Mesothelial cell of epicardium (in vitro differentiated cells): ENCODE measurements at regions not wholly inside any gene's neighbourhood (a gene's known extent, or its start where the extent isn't known, plus 50 kb on each side); places are given as distances from the start of the nearest gene placed in this dataset.

Experiments used
- DNase-seq, 2 experiments: peaks; one replicate each; pipeline ENCODE4 v3.0.0; 2021; ENCODE audit warnings: low spot score in 2 of 2; ENCODE audit not compliant: unreplicated experiment in 2 of 2
- H3K27ac Mint-ChIP-seq: 2 replicates; pipeline ENCODE4 v1.8.0; 2021; ENCODE audit warnings: mixed read lengths
- H3K27me3 Mint-ChIP-seq: 2 replicates; pipeline ENCODE4 v1.8.0; 2021; ENCODE audit warnings: low read depth, mixed read lengths
- H3K36me3 Mint-ChIP-seq: 2 replicates; pipeline ENCODE4 v1.8.0; 2021; ENCODE audit warnings: mixed read lengths
- H3K4me1 Mint-ChIP-seq: 2 replicates; pipeline ENCODE4 v1.8.0; 2021; ENCODE audit warnings: mixed read lengths
- H3K4me3 Mint-ChIP-seq: 2 replicates; pipeline ENCODE4 v1.8.0; 2021; ENCODE audit warnings: mild to moderate bottlenecking, moderate library complexity, mixed read lengths
- H3K9me3 Mint-ChIP-seq: 2 replicates; pipeline ENCODE4 v1.8.0; 2021; ENCODE audit warnings: mixed read lengths
- TF ChIP-seq, protein P1 (sequence below): fragments of 200-600 bp; sonication (generic); IDR thresholded peaks from one replicate; pipeline ENCODE4 v1.5.0; 2021; ENCODE audit warnings: antibody characterized with exemption; ENCODE audit not compliant: unreplicated experiment

- Mint-ChIP-seq H3K27ac (no peak overlapping the region), H3K9me3 (peaks cover 12% of the 10 kb centered on the region), H3K4me1 (no peaks in the 10 kb centered on the region), H3K4me3 (peak overlapping the region; percentile 23), H3K36me3 (no peaks in the 10 kb centered on the region), H3K27me3 (peaks cover 88% of the 10 kb centered on the region)
- no peak for DNase-seq
- TF ChIP-seq, protein P1, sequence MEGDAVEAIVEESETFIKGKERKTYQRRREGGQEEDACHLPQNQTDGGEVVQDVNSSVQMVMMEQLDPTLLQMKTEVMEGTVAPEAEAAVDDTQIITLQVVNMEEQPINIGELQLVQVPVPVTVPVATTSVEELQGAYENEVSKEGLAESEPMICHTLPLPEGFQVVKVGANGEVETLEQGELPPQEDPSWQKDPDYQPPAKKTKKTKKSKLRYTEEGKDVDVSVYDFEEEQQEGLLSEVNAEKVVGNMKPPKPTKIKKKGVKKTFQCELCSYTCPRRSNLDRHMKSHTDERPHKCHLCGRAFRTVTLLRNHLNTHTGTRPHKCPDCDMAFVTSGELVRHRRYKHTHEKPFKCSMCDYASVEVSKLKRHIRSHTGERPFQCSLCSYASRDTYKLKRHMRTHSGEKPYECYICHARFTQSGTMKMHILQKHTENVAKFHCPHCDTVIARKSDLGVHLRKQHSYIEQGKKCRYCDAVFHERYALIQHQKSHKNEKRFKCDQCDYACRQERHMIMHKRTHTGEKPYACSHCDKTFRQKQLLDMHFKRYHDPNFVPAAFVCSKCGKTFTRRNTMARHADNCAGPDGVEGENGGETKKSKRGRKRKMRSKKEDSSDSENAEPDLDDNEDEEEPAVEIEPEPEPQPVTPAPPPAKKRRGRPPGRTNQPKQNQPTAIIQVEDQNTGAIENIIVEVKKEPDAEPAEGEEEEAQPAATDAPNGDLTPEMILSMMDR = no peak
Measured at GRCh38 chr6:28747083-28747630, 176.6 kb downstream of the TRIM27 start.

DNA sequence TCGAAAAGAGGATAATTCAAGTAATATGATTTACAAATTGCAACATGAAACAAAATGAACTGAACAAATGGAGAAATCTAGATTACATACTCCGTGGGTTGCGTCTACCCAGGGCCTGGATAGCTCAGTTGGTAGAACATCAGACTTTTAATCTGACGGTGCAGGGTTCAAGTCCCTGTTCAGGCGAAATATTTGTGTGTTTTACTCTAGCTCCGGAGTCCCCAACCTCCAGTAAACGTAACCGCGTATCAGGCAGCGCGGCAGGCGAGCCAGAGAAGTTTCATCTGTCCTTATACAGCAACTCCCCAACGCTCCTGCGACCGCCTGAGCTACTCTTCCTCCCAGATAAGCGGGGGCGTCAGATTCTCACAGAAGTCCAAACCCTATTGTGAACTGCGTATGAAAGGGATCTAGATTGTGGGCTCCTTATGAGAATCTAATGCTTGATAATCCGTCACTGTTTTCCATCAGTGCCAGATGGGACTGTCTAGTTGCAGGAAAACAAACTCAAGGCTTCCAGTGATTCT is 176.1 kb downstream of the TRIM27 start:
- Mint-ChIP-seq H3K27me3 (peaks cover 91% of the 10 kb centered on the region), H3K27ac (no peak overlapping the region), H3K9me3 (peaks cover 12% of the 10 kb centered on the region), H3K4me3 (peak overlapping the region; percentile 23), H3K36me3 (no peaks in the 10 kb centered on the region), H3K4me1 (no peaks in the 10 kb centered on the region)
- TF ChIP-seq, protein P1 = no peak
- DNase-seq = no peak

- peaks cover 12% of the 10 kb centered on the region for H3K9me3 Mint-ChIP-seq
- no peak overlapping the region for H3K27ac Mint-ChIP-seq
- TF ChIP-seq, protein P1 = no peak
- H3K4me1 Mint-ChIP-seq = no peaks in the 10 kb centered on the region
- peaks cover 91% of the 10 kb centered on the region for H3K27me3 Mint-ChIP-seq
- H3K36me3 Mint-ChIP-seq = no peaks in the 10 kb centered on the region
- no peak for DNase-seq
- no peak overlapping the region for H3K4me3 Mint-ChIP-seq
Measured at GRCh38 chr6:28748192-28748591, 175.6 kb downstream of the TRIM27 start.

GRCh38 chr6:28750926-28751458 is 172.8 kb downstream of the TRIM27 start:
- H3K9me3 Mint-ChIP-seq = peaks cover 12% of the 10 kb centered on the region
- H3K27ac Mint-ChIP-seq = no peak overlapping the region
- DNase-seq = no peak
- no peaks in the 10 kb centered on the region for H3K4me1 Mint-ChIP-seq
- TF ChIP-seq, protein P1 = no peak
- H3K27me3 Mint-ChIP-seq = peaks cover 92% of the 10 kb centered on the region
- H3K36me3 Mint-ChIP-seq = no peaks in the 10 kb centered on the region
- no peak overlapping the region for H3K4me3 Mint-ChIP-seq

DNA sequence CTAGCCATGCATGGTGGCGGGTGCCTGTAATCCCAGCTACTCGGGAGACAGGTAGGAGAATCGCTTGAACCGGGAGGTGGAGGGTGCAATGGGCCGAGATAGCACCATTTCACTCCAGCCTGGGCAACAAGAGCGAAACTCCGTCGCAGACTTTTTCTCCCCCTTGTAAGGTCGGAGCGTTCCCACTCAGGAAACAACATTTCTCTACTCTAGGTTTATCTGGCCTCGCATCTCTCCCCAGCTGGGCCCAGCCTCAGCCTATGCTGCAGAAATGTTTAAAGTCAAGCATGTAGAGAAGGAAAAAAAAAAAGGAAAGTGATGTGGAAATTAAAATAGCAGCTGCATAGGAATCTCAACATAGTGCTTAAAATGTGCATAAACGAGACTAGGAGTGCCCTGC is 172.3 kb downstream of the TRIM27 start:
- H3K4me3 Mint-ChIP-seq = no peak overlapping the region
- no peaks in the 10 kb centered on the region for H3K36me3 Mint-ChIP-seq
- H3K9me3 Mint-ChIP-seq = peaks cover 12% of the 10 kb centered on the region
- TF ChIP-seq, protein P1 = no peak
- no peak overlapping the region for H3K27ac Mint-ChIP-seq
- H3K27me3 Mint-ChIP-seq = peaks cover 92% of the 10 kb centered on the region
- no peaks in the 10 kb centered on the region for H3K4me1 Mint-ChIP-seq
- DNase-seq = no peak

DNA sequence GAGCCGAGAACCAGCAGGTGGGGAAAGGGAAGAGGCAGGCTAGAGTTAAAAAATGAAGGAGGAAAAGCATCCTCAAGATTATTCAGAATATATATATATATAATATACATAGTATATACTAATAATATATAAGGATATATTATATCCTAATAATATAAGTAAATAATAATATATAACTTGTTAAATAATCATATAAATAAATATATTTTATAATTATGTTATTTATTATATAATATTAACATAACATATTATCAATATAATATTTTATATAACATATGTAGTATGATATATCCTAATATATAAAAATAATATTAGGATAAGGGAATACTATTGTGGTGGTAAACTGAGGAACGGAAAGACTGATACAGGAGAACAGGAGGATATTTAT is 171.8 kb downstream of the TRIM27 start:
- DNase-seq = no peak
- H3K4me3 Mint-ChIP-seq = no peak overlapping the region
- TF ChIP-seq, protein P1 = no peak
- H3K27ac Mint-ChIP-seq = no peak overlapping the region
- H3K27me3 Mint-ChIP-seq = peaks cover 92% of the 10 kb centered on the region
- no peaks in the 10 kb centered on the region for H3K36me3 Mint-ChIP-seq
- H3K9me3 Mint-ChIP-seq = peaks cover 12% of the 10 kb centered on the region
- no peaks in the 10 kb centered on the region for H3K4me1 Mint-ChIP-seq
